BLaER1 (cell line): ENCODE measurements at regions not wholly inside any gene's neighbourhood (a gene's known extent, or its start where the extent isn't known, plus 50 kb on each side); places are given as distances from the start of the nearest gene placed in this dataset.

ENCODE experiments used
- H3K27ac ChIP-seq: shearing (Covaris generic); formaldehyde crosslinking; 2 replicates; pipeline ENCODE4 v1.8.1; 2022
- H3K27me3 ChIP-seq: shearing (Covaris generic); formaldehyde crosslinking; 2 replicates; pipeline ENCODE4 v1.8.1; 2022
- H3K36me3 ChIP-seq: shearing (Covaris generic); formaldehyde crosslinking; 2 replicates; pipeline ENCODE4 v1.8.1; 2022
- H3K4me1 ChIP-seq: shearing (Covaris generic); formaldehyde crosslinking; 2 replicates; pipeline ENCODE4 v1.8.1; 2022
- H3K4me2 ChIP-seq: shearing (Covaris generic); formaldehyde crosslinking; 2 replicates; pipeline ENCODE4 v1.8.1; 2022
- H3K4me3 ChIP-seq: shearing (Covaris generic); formaldehyde crosslinking; 2 replicates; pipeline ENCODE4 v1.8.1; 2022
- H3K9ac ChIP-seq: shearing (Covaris generic); formaldehyde crosslinking; 2 replicates; pipeline ENCODE4 v1.8.1; 2022
- H3K9me3 ChIP-seq: shearing (Covaris generic); formaldehyde crosslinking; 2 replicates; pipeline ENCODE4 v1.8.1; 2022
- H4K20me1 ChIP-seq: shearing (Covaris generic); formaldehyde crosslinking; 2 replicates; pipeline ENCODE4 v1.8.1; 2022
- Cebpa-rat ChIP-seq: shearing (Covaris generic); IDR thresholded peaks from 2 replicates; pipeline ENCODE4 v1.8.1; 2022

DNA sequence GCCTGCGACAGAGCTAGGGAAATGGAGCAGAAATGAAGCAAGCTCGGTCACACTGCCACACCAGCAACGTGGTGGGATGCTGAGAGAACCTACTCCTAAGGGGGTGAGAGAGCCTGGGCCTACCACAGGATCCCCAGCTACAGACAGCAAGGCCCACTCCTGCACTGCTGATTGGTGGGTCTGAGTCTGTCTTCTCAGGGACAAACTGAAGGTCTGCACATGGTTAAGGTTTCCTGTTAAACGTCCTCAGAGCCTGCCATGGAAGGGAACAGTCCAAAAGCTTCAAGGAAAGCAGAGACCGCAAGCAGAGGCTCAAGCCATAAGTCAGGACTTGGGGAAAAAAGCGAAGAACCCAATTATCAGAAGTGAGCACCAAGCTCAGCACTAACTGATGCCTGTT, 53.5 kb upstream of the MED4 start:
- no peak overlapping the region for H3K9ac ChIP-seq
- no peak overlapping the region for H3K4me3 ChIP-seq
- H3K27ac ChIP-seq: no peak overlapping the region

DNA sequence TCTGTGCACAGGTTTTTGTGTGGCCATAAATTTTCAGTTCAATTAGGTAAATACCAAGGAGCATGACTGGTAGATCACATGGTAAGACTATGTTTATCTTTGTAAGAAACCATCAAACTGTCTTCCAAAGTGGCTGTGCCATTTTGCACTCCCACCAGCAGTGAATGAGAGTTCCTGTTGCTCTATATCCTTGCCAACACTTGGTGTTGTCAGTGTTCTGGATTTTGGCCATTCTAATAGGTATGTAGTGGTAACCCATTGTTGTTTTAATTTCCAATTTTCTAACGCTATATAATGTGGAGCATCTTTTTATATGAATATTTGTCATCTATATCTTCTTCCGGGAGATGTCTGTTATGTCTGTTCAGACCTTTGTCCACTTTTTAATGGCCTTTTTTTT, 51.7 kb upstream of the MED4 start:
- no peak overlapping the region for H3K4me2 ChIP-seq
- no peaks in the 10 kb centered on the region for H3K27me3 ChIP-seq
- no peaks in the 10 kb centered on the region for H4K20me1 ChIP-seq
- no peak overlapping the region for H3K27ac ChIP-seq
- H3K9ac ChIP-seq: no peak overlapping the region
- H3K4me1 ChIP-seq: peaks cover 7% of the 10 kb centered on the region; the same call in 1 of the 2 replicates
- H3K36me3 ChIP-seq: no peaks in the 10 kb centered on the region
- H3K4me3 ChIP-seq: no peak overlapping the region
- H3K9me3 ChIP-seq: no peaks in the 10 kb centered on the region
- no peak for TF ChIP-seq Cebpa-rat

More for the DNA sequence above, 53.5 kb upstream of the MED4 start:
- H4K20me1 ChIP-seq: no peaks in the 10 kb centered on the region
- no peaks in the 10 kb centered on the region for H3K9me3 ChIP-seq
- TF ChIP-seq Cebpa-rat: no peak
- no peaks in the 10 kb centered on the region for H3K27me3 ChIP-seq
- no peaks in the 10 kb centered on the region for H3K36me3 ChIP-seq
- H3K4me2 ChIP-seq: no peak overlapping the region
- peaks cover 7% of the 10 kb centered on the region; the same call in 1 of the 2 replicates for H3K4me1 ChIP-seq

DNA sequence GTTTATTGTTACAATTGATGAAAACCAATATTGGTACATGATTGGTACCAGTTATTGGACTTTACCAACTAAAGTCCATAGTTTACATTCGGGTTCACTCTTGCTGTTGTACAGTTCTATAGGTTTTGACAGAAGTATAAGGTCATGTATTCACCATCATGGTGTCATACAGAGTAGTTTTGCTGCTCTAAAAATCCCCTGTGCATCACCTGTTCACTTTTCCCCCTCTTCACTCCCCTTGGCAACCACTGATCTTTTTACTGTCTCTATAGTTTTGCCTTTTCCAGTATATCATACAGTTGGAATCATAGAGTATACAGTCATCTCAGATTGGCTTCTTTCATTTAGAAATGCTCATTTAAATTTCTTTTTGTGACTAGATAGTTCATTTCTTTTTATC, 51.2 kb upstream of the MED4 start:
- Histone ChIP-seq H4K20me1 (no peaks in the 10 kb centered on the region), H3K27me3 (no peaks in the 10 kb centered on the region), H3K4me2 (no peak overlapping the region), H3K4me3 (no peak overlapping the region), H3K36me3 (no peaks in the 10 kb centered on the region), H3K9ac (no peak overlapping the region), H3K27ac (no peak overlapping the region), H3K9me3 (no peaks in the 10 kb centered on the region), H3K4me1 (peaks cover 7% of the 10 kb centered on the region; the same call in 1 of the 2 replicates)
- TF ChIP-seq Cebpa-rat: no peak
